ENCODE measurements at regions not wholly inside any gene's neighbourhood (a gene's known extent, or its start where the extent isn't known, plus 50 kb on each side); places are given as distances from the start of the nearest gene placed in this dataset.

DNA sequence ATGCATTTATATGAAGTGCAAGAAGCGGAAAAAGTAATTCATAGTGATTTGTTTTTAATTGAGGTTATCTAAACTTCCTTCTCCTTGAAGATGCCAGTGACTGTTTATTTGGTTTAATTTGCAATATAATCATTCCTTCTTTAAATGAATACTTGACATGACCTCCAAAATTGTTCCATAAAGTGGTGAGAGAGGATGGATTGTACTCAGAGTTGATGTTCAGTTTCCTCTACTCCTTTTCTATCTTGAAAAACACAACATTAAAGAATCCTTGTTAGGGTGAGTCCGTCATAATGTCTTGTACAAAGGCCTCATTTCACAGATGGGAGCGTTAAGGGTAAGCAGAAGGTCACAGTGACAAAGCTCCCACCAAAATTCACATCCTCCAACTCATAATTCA is 756.1 kb upstream of the KLHL29 start:
- DNase-seq (ENCODE audit: low read depth): no peak
- no peak for TF ChIP-seq CTCF (conservative IDR thresholded peaks at IDR 0.05; ENCODE audit: low read depth, low read length)
- no peak overlapping the region for H3K4me3 ChIP-seq (ENCODE audit: low read length)

DNA sequence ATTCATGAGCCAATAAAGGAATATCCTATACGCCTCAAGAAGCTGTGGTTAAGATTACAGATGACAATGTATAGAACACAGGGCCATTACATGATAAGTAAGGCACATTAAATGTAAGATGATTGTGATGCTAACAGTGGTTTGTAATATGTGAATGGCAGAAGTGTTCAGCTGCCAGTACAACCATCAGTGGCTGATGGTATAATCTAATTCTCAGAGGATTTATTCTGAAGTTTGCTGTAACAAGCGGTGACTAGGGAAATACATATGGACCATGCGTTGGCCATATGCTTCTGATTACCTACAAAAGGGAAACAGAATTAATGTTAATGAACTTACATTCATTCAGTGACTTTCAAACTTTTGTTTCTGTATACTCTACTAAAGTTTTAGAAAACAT is 750.8 kb upstream of the KLHL29 start:
- TF ChIP-seq CTCF (conservative IDR thresholded peaks at IDR 0.05; ENCODE audit: low read depth, low read length): no peak
- no peak for DNase-seq (ENCODE audit: low read depth)
- H3K4me3 ChIP-seq (ENCODE audit: low read length): no peak overlapping the region

GRCh38 chr2:22656426-22656825 is 728.6 kb upstream of the KLHL29 start:
- no peak for TF ChIP-seq CTCF (conservative IDR thresholded peaks at IDR 0.05; ENCODE audit: low read depth, low read length)
- DNase-seq (ENCODE audit: low read depth): no peak
- no peak overlapping the region for H3K4me3 ChIP-seq (ENCODE audit: low read length)

- no peak for TF ChIP-seq CTCF (conservative IDR thresholded peaks at IDR 0.05; ENCODE audit: low read depth, low read length)
Measured at GRCh38 chr2:22673529-22673928, 711.5 kb upstream of the KLHL29 start.

GRCh38 chr2:22683914-22684313 is 701.1 kb upstream of the KLHL29 start:
- TF ChIP-seq CTCF (conservative IDR thresholded peaks at IDR 0.05; ENCODE audit: low read depth, low read length): no peak
- no peak for DNase-seq (ENCODE audit: low read depth)
- H3K4me3 ChIP-seq (ENCODE audit: low read length): no peak overlapping the region

More at GRCh38 chr2:22673529-22673928, 711.5 kb upstream of the KLHL29 start:
- no peak overlapping the region for H3K4me3 ChIP-seq (ENCODE audit: low read length)
- DNase-seq (ENCODE audit: low read depth): no peak

- no peak for TF ChIP-seq CTCF (conservative IDR thresholded peaks at IDR 0.05; ENCODE audit: low read depth, low read length)
- DNase-seq (ENCODE audit: low read depth): no peak
- no peak overlapping the region for H3K4me3 ChIP-seq (ENCODE audit: low read length)
Measured at GRCh38 chr2:22690096-22690495, 694.9 kb upstream of the KLHL29 start.

DNA sequence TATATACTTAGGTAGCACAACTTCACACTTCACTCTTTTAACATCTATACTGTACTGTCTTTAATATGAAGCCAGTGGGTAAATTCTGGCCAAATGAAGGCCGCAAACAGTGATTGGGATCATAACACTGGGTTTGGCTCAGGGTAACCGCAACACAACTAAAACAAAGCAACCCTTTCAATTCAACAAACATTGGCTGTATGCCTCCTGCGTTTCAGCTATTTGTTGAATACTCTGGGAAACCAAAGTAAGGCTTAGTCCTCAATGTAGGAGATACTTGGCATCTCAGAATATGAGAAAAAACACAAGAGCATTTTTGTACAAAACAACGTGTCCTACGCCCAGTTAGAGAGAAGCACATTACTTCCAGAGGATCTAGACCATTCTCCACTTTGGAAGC is 693.3 kb upstream of the KLHL29 start:
- TF ChIP-seq CTCF (conservative IDR thresholded peaks at IDR 0.05; ENCODE audit: low read depth, low read length): no peak
- DNase-seq (ENCODE audit: low read depth): no peak
- no peak overlapping the region for H3K4me3 ChIP-seq (ENCODE audit: low read length)

Measured in retinal pigment epithelial cell (primary cell).